Suprapubic skin (tissue), 4 donors: ENCODE measurements at regions not wholly inside any gene's neighbourhood (a gene's known extent, or its start where the extent isn't known, plus 50 kb on each side); places are given as distances from the start of the nearest gene placed in this dataset.

ENCODE experiments used
- CTCF ChIP-seq, 2 donors: fragments of 200-600 bp in 1 of 2; fragments of 450-650 bp in 1 of 2; sonication (generic) in 1 of 2; IDR thresholded peaks; one replicate each; pipeline ENCODE4 v1.5.1; 2016 to 2019; ENCODE audit warnings: antibody characterized with exemption in 2 of 2, mild to moderate bottlenecking in 1 of 2, moderate library complexity in 1 of 2
- EP300 ChIP-seq: sonication (generic); formaldehyde crosslinking; IDR thresholded peaks from one replicate; pipeline ENCODE4 v1.6.1; 2017; ENCODE audit warnings: antibody characterized with exemption
- POLR2AphosphoS5 ChIP-seq, 3 donors: sonication (generic); formaldehyde crosslinking; IDR thresholded peaks; one replicate each; pipeline ENCODE4 v1.6.1; 2017; ENCODE audit warnings: antibody characterized with exemption in 3 of 3

- no peak for TF ChIP-seq CTCF (IDR thresholded peaks at IDR 0.05)
- TF ChIP-seq POLR2AphosphoS5 (IDR thresholded peaks at IDR 0.05) = no peak
- TF ChIP-seq EP300 = no peak
Measured at GRCh38 chr9:108078375-108078774, 588.8 kb upstream of the KLF4 start.
